H1 (cell line): ENCODE measurements at regions not wholly inside any gene's neighbourhood (a gene's known extent, or its start where the extent isn't known, plus 50 kb on each side); places are given as distances from the start of the nearest gene placed in this dataset.

Experiments used
- ASH2L ChIP-seq: fragments of 200-600, 300-600 bp; sonication (generic); IDR thresholded peaks from one replicate; pipeline ENCODE4 v1.7.1; 2017; ENCODE audit warnings: low read length
- BCL11A ChIP-seq, 2 experiments: IDR thresholded peaks; one replicate each; pipeline ENCODE4 v1.6.1; 2011; ENCODE audit warnings: low read depth in 2 of 2, low read length in 2 of 2, mild to moderate bottlenecking in 2 of 2
- CTCF ChIP-seq, 3 experiments: IDR thresholded peaks; 1 replicate in 2 of 3; 2 replicates in 1 of 3; pipeline versions ENCODE4 v1.5.1 to v1.6.1; 2011; ENCODE audit warnings: low read length in 3 of 3, mild to moderate bottlenecking in 3 of 3, inconsistent platforms in 2 of 3, low read depth in 1 of 3, moderate library complexity in 1 of 3; ENCODE audit not compliant: insufficient read depth in 1 of 3; ENCODE audit errors: control extremely low read depth in 1 of 3
- EZH2 ChIP-seq: fragments of 200-600 bp; sonication (generic); IDR thresholded peaks from 2 replicates; pipeline ENCODE4 v1.7.1; 2012; ENCODE audit warnings: low read depth, mild to moderate bottlenecking, moderate library complexity, low read length, inconsistent platforms; ENCODE audit not compliant: severe bottlenecking
- FOSL1 ChIP-seq: IDR thresholded peaks from 2 replicates; pipeline ENCODE4 v1.6.1; 2011; ENCODE audit warnings: mild to moderate bottlenecking, low read depth, low read length, moderate library complexity; ENCODE audit not compliant: insufficient read depth
- JUN ChIP-seq: IDR thresholded peaks from 2 replicates; pipeline ENCODE4 v1.6.1; 2011; ENCODE audit warnings: low read depth, mild to moderate bottlenecking, improper control_type of control experiment, low read length
- RBBP5 ChIP-seq: IDR thresholded peaks from 2 replicates; pipeline ENCODE4 v1.7.1; 2012; ENCODE audit warnings: low read depth, mild to moderate bottlenecking, inconsistent platforms, low read length, moderate library complexity, borderline replicate concordance
- SP1 ChIP-seq: IDR thresholded peaks from 2 replicates; pipeline ENCODE4 v1.6.1; 2011; ENCODE audit warnings: low read depth, low read length
- TEAD4 ChIP-seq: IDR thresholded peaks from 2 replicates; pipeline ENCODE4 v1.6.1; 2012; ENCODE audit warnings: low read depth, low read length, inconsistent platforms, mixed read lengths

GRCh38 chr3:43874290-43874689 is 183.6 kb downstream of the ABHD5 start (continued):
- TF ChIP-seq CTCF (IDR thresholded peaks at IDR 0.05; ENCODE audit: control extremely low read depth in 1 of 3, insufficient read depth in 1 of 3, low read depth in 1 of 3, low read length in 3 of 3), result no peak
- TF ChIP-seq FOSL1, result no peak
- TF ChIP-seq SP1, result no peak
- TF ChIP-seq EZH2, result no peak
- no peak for TF ChIP-seq TEAD4
- TF ChIP-seq BCL11A (IDR thresholded peaks at IDR 0.05; ENCODE audit: low read depth in 2 of 2, low read length in 2 of 2), result no peak
- no peak for TF ChIP-seq ASH2L
- no peak for TF ChIP-seq RBBP5
- TF ChIP-seq JUN, result no peak
